ENCODE measurements at regions not wholly inside any gene's neighbourhood (a gene's known extent, or its start where the extent isn't known, plus 50 kb on each side); places are given as distances from the start of the nearest gene placed in this dataset.

DNA sequence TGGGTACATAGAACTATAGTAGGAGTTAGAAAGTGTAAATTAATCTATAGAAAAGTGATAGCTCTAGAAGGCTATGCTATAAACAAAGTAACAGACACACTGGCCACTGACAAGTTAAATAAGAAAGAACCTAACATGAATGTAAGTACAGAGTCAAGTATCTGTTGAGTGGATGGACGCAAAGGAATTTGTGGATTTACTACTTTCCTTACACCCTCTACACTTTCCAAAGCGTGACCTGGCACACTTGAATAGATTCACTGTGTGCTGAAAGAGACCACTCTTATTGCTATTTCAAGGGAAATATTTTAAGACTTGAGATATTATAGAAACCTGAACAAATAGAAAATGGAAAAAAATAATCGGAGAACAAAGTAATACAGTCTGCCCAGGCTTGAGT is 142.8 kb upstream of the SAMSN1 start:
- in situ Hi-C loops (cut with HindIII; ENCODE audit: low pct_unique_long_range_greater_than_20kb, low sequenced_read_pairs): no loop called here
- TF ChIP-seq JUND (IDR thresholded peaks at IDR 0.05; ENCODE audit: low read depth): no peak
- DNase-seq (ENCODE audit: low read depth in 1 of 2, low spot score in 1 of 2): no peak

DNA sequence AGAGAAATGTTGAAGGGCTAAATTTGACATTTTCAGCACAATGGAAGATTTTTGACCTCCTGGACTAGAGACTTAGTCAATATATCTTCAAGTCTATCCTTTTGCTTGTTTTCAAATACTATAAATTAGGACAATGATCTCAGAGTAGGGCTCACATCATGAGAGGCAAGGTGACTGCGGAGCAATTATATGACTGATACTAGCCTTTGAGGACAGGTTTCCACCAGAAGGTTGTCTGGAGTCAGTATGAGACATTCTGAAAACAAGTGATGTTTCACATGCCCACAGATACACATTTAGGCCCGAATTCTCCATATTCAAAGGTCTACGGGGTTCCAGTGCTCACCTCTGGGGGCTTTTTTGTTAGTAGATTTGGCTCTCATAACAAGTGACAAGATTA is 142.3 kb upstream of the SAMSN1 start:
- in situ Hi-C loops (cut with HindIII; ENCODE audit: low pct_unique_long_range_greater_than_20kb, low sequenced_read_pairs): no loop called here
- no peak for TF ChIP-seq JUND (IDR thresholded peaks at IDR 0.05; ENCODE audit: low read depth)
- DNase-seq (ENCODE audit: low read depth in 1 of 2, low spot score in 1 of 2): no peak

DNA sequence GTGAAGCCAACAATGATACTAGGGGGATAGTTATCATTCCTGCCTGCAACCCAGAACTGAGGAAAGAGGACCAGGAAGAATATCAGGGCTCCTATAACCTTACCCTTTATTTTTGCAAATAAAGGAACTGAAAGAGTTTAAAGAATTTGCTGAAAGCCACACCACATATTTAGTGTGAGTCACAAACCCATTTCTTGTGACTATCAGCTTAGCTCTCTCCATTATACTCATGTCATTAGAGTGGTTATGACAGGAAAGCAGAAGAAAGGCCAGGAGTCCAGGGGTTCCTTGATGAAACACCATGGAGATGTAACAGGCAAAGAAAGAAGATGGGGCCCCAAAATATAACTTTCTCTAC is 141.1 kb upstream of the SAMSN1 start:
- DNase-seq (ENCODE audit: low read depth in 1 of 2, low spot score in 1 of 2): no peak
- no peak for TF ChIP-seq JUND (IDR thresholded peaks at IDR 0.05; ENCODE audit: low read depth)
- in situ Hi-C loops (cut with HindIII; ENCODE audit: low pct_unique_long_range_greater_than_20kb, low sequenced_read_pairs): no loop called here

DNA sequence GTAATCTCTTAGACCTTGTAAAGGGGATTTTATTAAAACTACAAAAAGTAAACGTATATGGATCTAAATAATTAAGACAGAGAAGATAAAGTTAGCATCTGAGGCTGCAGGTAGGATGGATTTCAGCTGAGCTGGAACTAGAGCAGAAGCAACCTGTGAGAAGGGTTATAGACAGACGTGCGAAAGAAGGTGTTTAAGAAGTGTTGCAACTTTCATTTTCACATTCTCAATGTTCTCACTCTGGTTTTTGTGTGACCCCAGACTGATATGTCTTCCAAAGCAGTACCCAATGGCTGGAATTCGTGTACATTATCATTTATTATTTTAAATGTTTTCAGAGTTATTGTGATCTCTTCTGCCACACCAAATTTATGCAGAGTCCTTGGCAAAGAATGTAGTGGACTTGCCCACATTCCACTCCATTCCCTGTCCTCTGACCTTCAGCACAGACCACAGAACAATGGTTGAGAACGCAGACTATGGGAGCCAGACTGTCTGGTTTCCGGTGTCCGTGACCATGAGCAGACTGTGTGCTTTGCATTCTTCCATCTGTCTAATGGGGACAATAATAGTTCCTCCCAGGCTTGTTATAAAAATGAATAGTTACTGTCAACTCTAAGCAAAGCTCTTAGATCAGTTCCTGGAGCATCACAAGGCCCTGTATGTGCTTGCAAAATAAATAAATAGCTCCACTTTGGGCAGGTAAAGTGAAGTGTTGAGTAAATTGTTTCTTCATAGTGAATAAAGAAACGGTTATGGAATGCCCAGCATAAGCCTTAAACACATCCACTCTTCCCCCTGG is 140.6 kb upstream of the SAMSN1 start:
- no peak for DNase-seq (ENCODE audit: low read depth in 1 of 2, low spot score in 1 of 2)
- in situ Hi-C loops (cut with HindIII; ENCODE audit: low pct_unique_long_range_greater_than_20kb, low sequenced_read_pairs): no loop called here
- no peak for TF ChIP-seq JUND (IDR thresholded peaks at IDR 0.05; ENCODE audit: low read depth)

DNA sequence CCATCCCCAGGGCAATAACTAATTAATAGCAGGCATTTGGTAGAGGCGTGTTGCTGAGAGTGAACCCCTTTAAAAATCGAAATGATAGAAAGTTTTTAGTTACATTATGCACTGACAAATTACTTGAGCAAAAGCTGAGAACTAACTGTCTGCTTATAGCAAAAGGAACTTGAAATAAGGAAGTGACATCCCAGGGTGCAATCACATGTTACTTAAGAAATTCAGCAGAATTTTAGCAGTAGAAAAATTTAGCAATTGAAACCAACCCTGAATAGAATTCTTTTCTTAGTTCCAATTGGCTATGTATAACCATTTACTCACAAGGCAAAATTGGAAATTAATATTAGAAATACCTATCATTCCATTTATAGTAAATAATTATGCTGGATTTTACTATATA is 139.5 kb upstream of the SAMSN1 start:
- TF ChIP-seq JUND (IDR thresholded peaks at IDR 0.05; ENCODE audit: low read depth): no peak
- in situ Hi-C loops (cut with HindIII; ENCODE audit: low pct_unique_long_range_greater_than_20kb, low sequenced_read_pairs): no loop called here
- DNase-seq (ENCODE audit: low read depth in 1 of 2, low spot score in 1 of 2): no peak

DNA sequence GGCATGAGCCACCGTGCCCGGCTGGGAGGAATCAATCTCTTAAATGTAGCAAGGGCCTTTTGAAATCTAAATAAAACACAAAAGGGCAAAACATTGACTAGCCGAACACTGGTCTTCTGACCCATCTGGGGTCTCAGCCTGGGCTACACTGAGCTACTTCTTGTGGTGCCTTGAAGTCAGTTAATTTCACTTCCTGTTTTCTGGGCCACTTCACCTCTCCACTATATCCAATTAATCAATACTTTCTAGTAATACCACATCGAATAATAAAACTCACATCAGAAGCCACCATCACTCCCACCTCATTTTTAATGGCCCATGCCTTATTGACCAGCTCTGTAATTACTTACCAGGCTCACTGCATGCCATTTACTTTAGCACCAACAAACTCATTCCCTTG is 138.0 kb upstream of the SAMSN1 start:
- in situ Hi-C loops (cut with HindIII; ENCODE audit: low pct_unique_long_range_greater_than_20kb, low sequenced_read_pairs): no loop called here
- no peak for DNase-seq (ENCODE audit: low read depth in 1 of 2, low spot score in 1 of 2)
- no peak for TF ChIP-seq JUND (IDR thresholded peaks at IDR 0.05; ENCODE audit: low read depth)

DNA sequence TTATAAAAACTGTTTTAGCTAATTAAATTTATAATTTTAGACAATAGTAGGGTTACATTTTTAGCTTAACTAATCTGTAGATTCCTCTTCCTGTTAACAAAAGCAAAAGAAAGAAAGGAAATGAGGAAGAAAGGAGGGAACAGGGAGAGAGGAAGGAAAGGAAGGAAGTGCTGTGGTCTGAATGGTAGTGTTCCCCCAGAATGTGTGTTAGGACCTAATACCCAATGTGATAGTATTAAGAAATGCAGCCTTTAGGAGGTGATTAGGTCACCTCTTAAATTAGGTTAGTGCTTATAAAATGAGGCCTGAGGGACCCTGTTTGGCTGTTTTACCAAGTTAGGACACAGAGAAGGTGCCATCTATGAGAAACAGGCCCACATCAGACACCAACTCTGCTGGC is 136.9 kb upstream of the SAMSN1 start:
- DNase-seq (ENCODE audit: low read depth in 1 of 2, low spot score in 1 of 2): no peak
- no peak for TF ChIP-seq JUND (IDR thresholded peaks at IDR 0.05; ENCODE audit: low read depth)
- in situ Hi-C loops (cut with HindIII; ENCODE audit: low pct_unique_long_range_greater_than_20kb, low sequenced_read_pairs): no loop called here

DNA sequence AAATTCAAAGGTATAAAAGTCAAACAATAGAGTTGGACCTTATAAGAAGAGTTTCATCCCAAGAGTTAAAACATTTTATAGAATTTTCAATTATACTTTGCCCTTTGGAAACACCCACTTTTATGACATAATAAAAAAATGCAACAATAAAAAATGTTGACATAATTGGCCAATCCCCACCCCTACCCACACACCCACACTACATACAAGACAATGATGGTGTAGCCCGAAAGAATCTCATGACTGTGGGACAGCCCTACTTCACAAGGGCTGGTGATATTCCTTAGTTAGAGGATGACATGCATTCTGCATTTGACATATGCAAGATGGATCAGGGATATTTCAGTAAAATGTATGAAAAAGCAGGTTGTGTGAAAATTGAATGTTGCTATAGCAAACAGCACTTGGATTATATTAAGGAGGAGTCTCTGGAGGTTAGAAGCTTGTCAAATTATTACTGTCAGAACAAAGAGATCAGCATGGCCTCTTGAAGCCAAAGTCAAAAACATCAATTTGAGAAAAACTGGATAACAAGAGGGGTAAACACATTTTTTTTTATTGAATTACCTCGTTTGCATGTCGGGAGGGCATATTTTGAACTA is 133.0 kb upstream of the SAMSN1 start:
- DNase-seq (ENCODE audit: low read depth in 1 of 2, low spot score in 1 of 2): no peak
- in situ Hi-C loops (cut with HindIII; ENCODE audit: low pct_unique_long_range_greater_than_20kb, low sequenced_read_pairs): no loop called here
- no peak for TF ChIP-seq JUND (IDR thresholded peaks at IDR 0.05; ENCODE audit: low read depth)

DNA sequence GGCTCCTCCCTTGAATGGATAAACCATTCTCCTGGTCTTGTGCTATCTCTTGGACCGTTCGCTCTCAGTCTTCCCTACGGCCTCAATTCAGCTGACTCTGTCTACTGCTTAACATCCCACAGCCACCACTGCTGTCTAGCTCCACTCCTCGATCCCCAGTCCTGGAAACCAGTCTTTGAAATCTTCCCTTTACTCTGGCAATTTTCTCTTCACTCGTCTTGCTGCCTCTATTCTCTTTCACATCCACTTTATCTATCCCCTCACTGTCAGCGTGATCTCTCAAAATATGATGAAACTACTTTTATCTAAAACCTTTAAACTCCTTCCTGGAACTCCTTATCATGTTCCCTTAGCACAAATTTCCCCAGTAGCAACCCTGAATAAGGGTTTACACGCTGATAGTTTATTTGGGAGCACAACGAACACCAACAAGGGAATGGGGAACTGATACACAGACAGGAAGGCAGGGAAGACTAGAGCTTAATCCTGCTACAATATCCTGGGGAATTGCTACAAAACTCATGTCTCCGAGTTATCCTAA is 131.6 kb upstream of the SAMSN1 start:
- no peak for TF ChIP-seq JUND (IDR thresholded peaks at IDR 0.05; ENCODE audit: low read depth)
- in situ Hi-C loops (cut with HindIII; ENCODE audit: low pct_unique_long_range_greater_than_20kb, low sequenced_read_pairs): no loop called here
- DNase-seq (ENCODE audit: low read depth in 1 of 2, low spot score in 1 of 2): no peak

DNA sequence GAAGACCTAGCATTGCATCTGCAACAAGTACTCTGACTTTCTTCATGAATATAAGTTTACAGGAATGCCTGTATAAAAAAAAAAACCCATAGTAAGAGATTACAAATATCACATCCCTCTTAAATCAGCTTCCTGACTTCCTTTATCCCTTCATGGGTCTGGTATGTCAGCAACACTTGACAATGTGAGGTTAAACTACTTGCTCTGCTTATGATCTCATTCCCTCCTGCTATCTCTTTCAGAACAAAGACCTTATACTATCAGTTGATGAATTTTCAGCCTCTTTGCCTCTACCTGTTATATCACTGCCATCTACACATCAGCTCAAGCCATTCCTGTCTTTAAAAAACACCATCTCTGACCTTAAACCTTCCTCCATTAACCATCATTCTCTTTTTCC is 130.9 kb upstream of the SAMSN1 start:
- TF ChIP-seq JUND (IDR thresholded peaks at IDR 0.05; ENCODE audit: low read depth): no peak
- in situ Hi-C loops (cut with HindIII; ENCODE audit: low pct_unique_long_range_greater_than_20kb, low sequenced_read_pairs): no loop called here
- no peak for DNase-seq (ENCODE audit: low read depth in 1 of 2, low spot score in 1 of 2)

DNA sequence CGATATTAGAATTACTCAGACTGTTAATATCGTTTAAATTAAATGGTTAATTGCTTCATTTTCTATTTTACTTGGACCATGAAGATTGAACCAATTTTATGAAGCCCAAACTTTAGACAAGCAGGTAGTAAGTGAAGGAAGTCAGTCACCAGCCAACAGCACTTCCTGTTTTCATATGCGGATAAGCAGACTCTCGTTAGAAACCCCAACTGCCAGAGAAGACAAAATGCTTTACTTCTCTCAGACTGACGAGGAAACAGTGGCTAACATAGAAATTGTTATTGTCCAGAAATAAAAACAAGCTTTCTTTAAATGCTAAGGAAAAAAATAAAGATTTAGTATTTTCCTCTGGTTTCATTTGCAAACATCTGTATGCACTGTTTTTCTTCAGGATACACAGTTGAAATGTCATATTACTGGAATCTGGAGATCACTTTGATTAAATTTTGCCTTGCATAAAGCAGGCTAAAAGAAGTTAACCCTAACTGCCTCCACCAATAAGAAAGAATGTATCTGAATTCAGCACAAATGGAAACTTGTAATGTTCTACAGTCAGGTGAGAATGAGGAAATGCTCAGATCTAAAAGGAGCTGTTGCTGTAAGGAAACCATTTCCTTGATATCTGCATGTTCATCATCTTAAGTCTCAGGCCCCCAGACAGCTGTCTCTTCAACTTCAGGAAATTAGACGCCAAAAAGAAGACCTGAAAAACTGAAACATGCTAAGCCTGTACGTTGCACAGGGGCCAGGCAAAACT is 129.8 kb upstream of the SAMSN1 start:
- in situ Hi-C loops (cut with HindIII; ENCODE audit: low pct_unique_long_range_greater_than_20kb, low sequenced_read_pairs): no loop called here
- no peak for TF ChIP-seq JUND (IDR thresholded peaks at IDR 0.05; ENCODE audit: low read depth)
- peak in 1 of 2 experiments; percentile 6 for DNase-seq (ENCODE audit: low read depth in 1 of 2, low spot score in 1 of 2)

DNA sequence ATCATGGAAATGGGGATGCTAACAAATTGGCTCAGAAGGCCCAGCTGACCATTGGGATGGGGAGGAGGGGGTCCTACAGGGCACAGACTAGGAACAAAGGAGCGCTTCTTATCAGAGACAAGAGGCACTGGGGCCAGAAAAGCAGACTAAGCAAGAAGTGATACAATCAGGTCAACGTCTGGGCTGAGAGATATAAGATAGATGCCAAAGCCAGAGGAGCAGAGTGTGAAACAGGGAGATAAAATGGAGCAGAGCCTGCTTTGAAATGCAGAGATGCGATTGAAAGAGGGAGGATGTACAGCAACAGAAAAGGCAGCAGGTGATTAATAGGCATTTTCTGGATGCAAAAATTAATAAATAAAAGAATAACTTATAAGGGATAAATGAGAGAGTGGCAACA is 127.5 kb upstream of the SAMSN1 start:
- no peak for TF ChIP-seq JUND (IDR thresholded peaks at IDR 0.05; ENCODE audit: low read depth)
- in situ Hi-C loops (cut with HindIII; ENCODE audit: low pct_unique_long_range_greater_than_20kb, low sequenced_read_pairs): no loop called here
- DNase-seq (ENCODE audit: low read depth in 1 of 2, low spot score in 1 of 2): no peak

DNA sequence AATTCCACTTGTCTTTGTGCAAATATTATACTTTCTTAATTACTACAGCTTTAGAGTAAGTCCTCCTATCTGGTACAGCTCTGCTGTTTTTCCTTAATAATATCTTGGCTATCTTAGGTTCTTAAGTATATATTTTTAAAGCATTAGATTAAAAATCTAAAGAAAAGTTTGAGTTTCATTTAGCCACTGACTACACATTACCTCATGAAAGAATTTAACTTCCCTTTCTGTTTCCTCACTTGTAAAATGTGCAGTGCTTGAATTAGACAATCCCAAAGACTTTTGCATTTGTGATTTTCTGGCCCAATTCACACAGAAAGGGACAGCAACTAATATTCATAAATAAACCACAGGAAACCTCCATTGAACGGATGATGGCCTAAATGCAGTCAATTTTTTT is 126.4 kb upstream of the SAMSN1 start:
- in situ Hi-C loops (cut with HindIII; ENCODE audit: low pct_unique_long_range_greater_than_20kb, low sequenced_read_pairs): no loop called here
- TF ChIP-seq JUND (IDR thresholded peaks at IDR 0.05; ENCODE audit: low read depth): no peak
- no peak for DNase-seq (ENCODE audit: low read depth in 1 of 2, low spot score in 1 of 2)
